A673 (cell line): ENCODE measurements at regions not wholly inside any gene's neighbourhood (a gene's known extent, or its start where the extent isn't known, plus 50 kb on each side); places are given as distances from the start of the nearest gene placed in this dataset.

ENCODE experiments used
- BruUV-seq: library from RNA; stranded (reverse); fragments of 400-500 nt; replicated peaks from 2 replicates; lab custom pipeline; 2021; lab: Mats Ljungman, UMichigan
- CTCF ChIA-PET: fragments of 300-600 bp; sonication (Branson Sonifier 250); formaldehyde crosslinking; loops from one replicate; lab custom pipeline; 2022; ENCODE audit warnings: antibody characterized with exemption; lab: Charles Lee
- POLR2A ChIA-PET: fragments of 300-600 bp; sonication (Branson Sonifier 250); formaldehyde crosslinking; loops from one replicate; lab custom pipeline; 2022; ENCODE audit warnings: antibody characterized with exemption; ENCODE audit not compliant: low non-redundant PET; lab: Charles Lee
- DNase-seq: peaks from one replicate; pipeline ENCODE4 v3.0.0-alpha.2; 2015; ENCODE audit warnings: low spot score
- H3K27ac ChIP-seq: fragments of 200-600 bp; sonication (generic); 2 replicates; pipeline ENCODE4 v1.5.1; 2016; ENCODE audit warnings: mixed run types, low read depth, mild to moderate bottlenecking, mixed read lengths, antibody characterized with exemption, low read length; ENCODE audit not compliant: poor library complexity, severe bottlenecking
- H3K27me3 ChIP-seq: fragments of 200-600 bp; sonication (generic); replicated peaks from 2 replicates; pipeline ENCODE4 v1.6.1; 2017; ENCODE audit warnings: mixed run types, low read depth, mild to moderate bottlenecking, mixed read lengths, antibody characterized with exemption, low read length; ENCODE audit not compliant: insufficient read depth, poor library complexity
- H3K36me3 ChIP-seq: fragments of 200-600 bp; sonication (generic); 2 replicates; pipeline ENCODE4 v1.6.1; 2016; ENCODE audit warnings: mixed run types, mild to moderate bottlenecking, mixed read lengths, antibody characterized with exemption, low read length; ENCODE audit not compliant: insufficient read depth, poor library complexity, severe bottlenecking
- H3K4me1 ChIP-seq: fragments of 200-600 bp; sonication (generic); 2 replicates; pipeline ENCODE4 v1.6.1; 2017; ENCODE audit warnings: mixed run types, mild to moderate bottlenecking, mixed read lengths, antibody characterized with exemption, low read length; ENCODE audit not compliant: insufficient read depth, poor library complexity, severe bottlenecking
- H3K4me3 ChIP-seq: fragments of 200-600 bp; sonication (generic); 2 replicates; pipeline ENCODE4 v1.5.1; 2016; ENCODE audit warnings: low read depth, mixed run types, mild to moderate bottlenecking, mixed read lengths, low read length; ENCODE audit not compliant: poor library complexity, severe bottlenecking
- H3K9me3 ChIP-seq: fragments of 200-600 bp; sonication (generic); 2 replicates; pipeline ENCODE4 v1.6.1; 2016; ENCODE audit warnings: mixed run types, low read depth, mild to moderate bottlenecking, mixed read lengths, antibody characterized with exemption, low read length; ENCODE audit not compliant: poor library complexity, severe bottlenecking
- CTCF ChIP-seq: fragments of 300-800, 200-600 bp; sonication (generic); conservative IDR thresholded peaks from 2 replicates; pipeline ENCODE4 v1.5.1; 2017; ENCODE audit warnings: low read depth, mild to moderate bottlenecking, antibody characterized with exemption, low read length, moderate library complexity, mixed read lengths
- EZH2 ChIP-seq: fragments of 200-600 bp; sonication (generic); IDR thresholded peaks from 2 replicates; pipeline ENCODE4 v1.6.1; 2017; ENCODE audit warnings: borderline replicate concordance, low read depth, mild to moderate bottlenecking, mixed read lengths, antibody characterized with exemption, low read length; ENCODE audit not compliant: poor library complexity, severe bottlenecking
- intact Hi-C: fragments of 100-400 bp; cut with micrococcal nuclease; formaldehyde crosslinking; loops from one replicate; pipeline ENCODE4 v1.10.0; 2022; ENCODE audit not compliant: unreplicated experiment

- CTCF ChIA-PET, result no interaction called here
- intact Hi-C loops, result no loop called here
Observed at GRCh38 chr19:31586282-31586681, 237.0 kb upstream of the TSHZ3 start.

GRCh38 chr19:31589109-31589508 lies 239.9 kb upstream of the TSHZ3 start:
- CTCF ChIA-PET, result no interaction called here
- H3K27me3 ChIP-seq, result no peaks in the 10 kb centered on the region
- POLR2A ChIA-PET, result no interaction called here
- BruUV-seq, result no TSS peak
- H3K4me3 ChIP-seq, result no peak overlapping the region
- no peaks in the 10 kb centered on the region for H3K9me3 ChIP-seq
- no peak overlapping the region for H3K27ac ChIP-seq
- TF ChIP-seq EZH2 (no peak), CTCF (no peak)
- DNase-seq, result no peak
- intact Hi-C loops, result no loop called here
- no peaks in the 10 kb centered on the region for H3K36me3 ChIP-seq
- H3K4me1 ChIP-seq, result no peaks in the 10 kb centered on the region

More at GRCh38 chr19:31586282-31586681, 237.0 kb upstream of the TSHZ3 start:
- Histone ChIP-seq H3K4me3 (no peak overlapping the region), H3K27me3 (no peaks in the 10 kb centered on the region), H3K36me3 (no peaks in the 10 kb centered on the region), H3K27ac (no peak overlapping the region), H3K4me1 (no peaks in the 10 kb centered on the region), H3K9me3 (no peaks in the 10 kb centered on the region)
- no TSS peak for BruUV-seq
- no peak for DNase-seq
- POLR2A ChIA-PET, result no interaction called here
- no peak for TF ChIP-seq EZH2
- TF ChIP-seq CTCF, result no peak

GRCh38 chr19:31591258-31591657 lies 242.0 kb upstream of the TSHZ3 start:
- TF ChIP-seq EZH2 (no peak), CTCF (no peak)
- intact Hi-C loops, result no loop called here
- Histone ChIP-seq H3K4me3 (no peak overlapping the region), H3K27ac (no peak overlapping the region), H3K27me3 (no peaks in the 10 kb centered on the region), H3K4me1 (no peaks in the 10 kb centered on the region), H3K36me3 (no peaks in the 10 kb centered on the region), H3K9me3 (no peaks in the 10 kb centered on the region)
- no TSS peak for BruUV-seq
- no peak for DNase-seq
- POLR2A ChIA-PET, result no interaction called here
- CTCF ChIA-PET, result no interaction called here
